SK-N-SH treated with all-trans-retinoic acid at 6 μM for 48 hours (cell line): ENCODE measurements at regions not wholly inside any gene's neighbourhood (a gene's known extent, or its start where the extent isn't known, plus 50 kb on each side); places are given as distances from the start of the nearest gene placed in this dataset.

Source experiments
- ATAC-seq: fragments of 200-7000 bp; cut with Tn5 transposase; 3 replicates; pipeline ENCODE4 v1.9.1; 2020; ENCODE audit warnings: mild to moderate bottlenecking, moderate library complexity
- ARNTL ChIP-seq: fragments of 450-650 bp; formaldehyde crosslinking; IDR thresholded peaks from 2 replicates; pipeline ENCODE4 v1.5.0; 2020; ENCODE audit warnings: low read depth, mild to moderate bottlenecking, moderate library complexity, borderline replicate concordance
- BACH2 ChIP-seq: fragments of 250-450 bp; sonication (Bioruptor Pico); IDR thresholded peaks from 2 replicates; pipeline ENCODE4 v1.9.0; 2021; ENCODE audit warnings: mild to moderate bottlenecking, borderline replicate concordance
- CSDC2 ChIP-seq: fragments of 250-450 bp; sonication (Bioruptor Pico); IDR thresholded peaks from 2 replicates; pipeline ENCODE4 v1.5.0; 2020; ENCODE audit warnings: mild to moderate bottlenecking, moderate library complexity
- ESRRG ChIP-seq: fragments of 250-450 bp; sonication (Bioruptor Pico); IDR thresholded peaks from 2 replicates; pipeline ENCODE4 v1.6.1; 2021; ENCODE audit warnings: mild to moderate bottlenecking
- ISL1 ChIP-seq: fragments of 250-450 bp; sonication (Bioruptor Pico); IDR thresholded peaks from 2 replicates; pipeline ENCODE4 v2.1.2; 2022; ENCODE audit warnings: mild to moderate bottlenecking, moderate library complexity
- OSR1 ChIP-seq: fragments of 250-450 bp; sonication (Bioruptor Pico); IDR thresholded peaks from 2 replicates; pipeline ENCODE4 v1.8.0; 2022; ENCODE audit warnings: moderate library complexity, mild to moderate bottlenecking, inconsistent platforms
- PPARA ChIP-seq: fragments of 250-450 bp; sonication (Bioruptor Pico); IDR thresholded peaks from 2 replicates; pipeline ENCODE4 v1.5.0; 2020; ENCODE audit warnings: mild to moderate bottlenecking, borderline replicate concordance
- SNAI2 ChIP-seq: fragments of 250-450 bp; sonication (Bioruptor Pico); IDR thresholded peaks from 2 replicates; pipeline ENCODE4 v1.5.0; 2020; ENCODE audit warnings: mild to moderate bottlenecking, moderate library complexity
- TCF4 ChIP-seq: fragments of 250-450 bp; sonication (Bioruptor Pico); IDR thresholded peaks from 2 replicates; pipeline ENCODE4 v1.8.0; 2021; ENCODE audit warnings: mild to moderate bottlenecking, moderate library complexity, borderline replicate concordance
- TOX ChIP-seq: fragments of 250-450 bp; sonication (Bioruptor Pico); IDR thresholded peaks from 2 replicates; pipeline ENCODE4 v1.8.0; 2021; ENCODE audit warnings: mild to moderate bottlenecking, moderate library complexity, borderline replicate concordance
- ZC3H10 ChIP-seq: fragments of 250-450 bp; sonication (Bioruptor Pico); IDR thresholded peaks from 2 replicates; pipeline ENCODE4 v1.5.1; 2021; ENCODE audit warnings: mild to moderate bottlenecking, moderate library complexity
- ZFP3 ChIP-seq: fragments of 250-450 bp; sonication (Bioruptor Pico); IDR thresholded peaks from 2 replicates; pipeline ENCODE4 v1.5.0; 2020; ENCODE audit warnings: mild to moderate bottlenecking, moderate library complexity
- ZFP30 ChIP-seq: fragments of 450-650 bp; formaldehyde crosslinking; IDR thresholded peaks from 2 replicates; pipeline ENCODE4 v1.5.0; 2022; ENCODE audit warnings: mild to moderate bottlenecking, moderate library complexity
- ZNF70 ChIP-seq: fragments of 450-650 bp; formaldehyde crosslinking; IDR thresholded peaks from 2 replicates; pipeline ENCODE4 v1.5.0; 2020; ENCODE audit warnings: mild to moderate bottlenecking, moderate library complexity
- ZNF8 ChIP-seq: fragments of 450-650 bp; formaldehyde crosslinking; IDR thresholded peaks from 2 replicates; pipeline ENCODE4 v1.5.0; 2020; ENCODE audit warnings: mild to moderate bottlenecking, moderate library complexity
- TF ChIP-seq, protein P1 (sequence below): fragments of 250-450 bp; sonication (Bioruptor Pico); IDR thresholded peaks from 2 replicates; pipeline ENCODE4 v1.5.0; 2020; ENCODE audit warnings: mild to moderate bottlenecking, moderate library complexity
- TF ChIP-seq, protein P2 (sequence below): fragments of 250-450 bp; sonication (Bioruptor Pico); IDR thresholded peaks from 2 replicates; pipeline ENCODE4 v1.5.1; 2020; ENCODE audit warnings: low read depth, mild to moderate bottlenecking, moderate library complexity
- TF ChIP-seq, protein P3 (sequence below): fragments of 250-450 bp; sonication (Bioruptor Pico); IDR thresholded peaks from 2 replicates; pipeline ENCODE4 v1.8.0; 2021; ENCODE audit warnings: low read depth, mild to moderate bottlenecking, moderate library complexity, borderline replicate concordance
- TF ChIP-seq, protein P4 (sequence below): fragments of 250-450 bp; sonication (Bioruptor Pico); IDR thresholded peaks from 2 replicates; pipeline ENCODE4 v1.5.1; 2021; ENCODE audit warnings: mild to moderate bottlenecking, moderate library complexity
- TF ChIP-seq, protein P5 (sequence below): fragments of 250-450 bp; sonication (Bioruptor Pico); IDR thresholded peaks from 2 replicates; pipeline ENCODE4 v1.8.0; 2020; ENCODE audit warnings: mild to moderate bottlenecking, moderate library complexity, borderline replicate concordance

DNA sequence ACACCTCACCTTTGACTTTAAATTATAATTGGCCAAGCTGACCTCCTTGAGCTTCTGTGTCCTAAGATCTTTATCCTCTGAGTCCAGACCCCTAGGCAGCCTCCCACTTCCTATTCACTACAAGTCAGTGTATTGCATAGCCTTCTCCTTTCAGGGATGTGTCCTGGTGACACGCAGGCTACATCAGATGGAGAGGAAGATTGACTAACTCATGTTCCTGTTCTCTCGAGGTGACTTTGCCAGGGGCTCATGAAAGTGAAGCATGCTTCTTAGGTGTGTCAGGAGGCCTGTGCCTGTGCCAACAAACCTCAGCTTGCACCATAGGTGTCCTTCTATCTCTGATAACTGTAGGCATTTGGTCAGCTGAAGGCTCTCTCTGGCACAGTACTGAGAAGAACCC is 195.7 kb upstream of the HS3ST1 start (continued):
- TF ChIP-seq, protein P1, sequence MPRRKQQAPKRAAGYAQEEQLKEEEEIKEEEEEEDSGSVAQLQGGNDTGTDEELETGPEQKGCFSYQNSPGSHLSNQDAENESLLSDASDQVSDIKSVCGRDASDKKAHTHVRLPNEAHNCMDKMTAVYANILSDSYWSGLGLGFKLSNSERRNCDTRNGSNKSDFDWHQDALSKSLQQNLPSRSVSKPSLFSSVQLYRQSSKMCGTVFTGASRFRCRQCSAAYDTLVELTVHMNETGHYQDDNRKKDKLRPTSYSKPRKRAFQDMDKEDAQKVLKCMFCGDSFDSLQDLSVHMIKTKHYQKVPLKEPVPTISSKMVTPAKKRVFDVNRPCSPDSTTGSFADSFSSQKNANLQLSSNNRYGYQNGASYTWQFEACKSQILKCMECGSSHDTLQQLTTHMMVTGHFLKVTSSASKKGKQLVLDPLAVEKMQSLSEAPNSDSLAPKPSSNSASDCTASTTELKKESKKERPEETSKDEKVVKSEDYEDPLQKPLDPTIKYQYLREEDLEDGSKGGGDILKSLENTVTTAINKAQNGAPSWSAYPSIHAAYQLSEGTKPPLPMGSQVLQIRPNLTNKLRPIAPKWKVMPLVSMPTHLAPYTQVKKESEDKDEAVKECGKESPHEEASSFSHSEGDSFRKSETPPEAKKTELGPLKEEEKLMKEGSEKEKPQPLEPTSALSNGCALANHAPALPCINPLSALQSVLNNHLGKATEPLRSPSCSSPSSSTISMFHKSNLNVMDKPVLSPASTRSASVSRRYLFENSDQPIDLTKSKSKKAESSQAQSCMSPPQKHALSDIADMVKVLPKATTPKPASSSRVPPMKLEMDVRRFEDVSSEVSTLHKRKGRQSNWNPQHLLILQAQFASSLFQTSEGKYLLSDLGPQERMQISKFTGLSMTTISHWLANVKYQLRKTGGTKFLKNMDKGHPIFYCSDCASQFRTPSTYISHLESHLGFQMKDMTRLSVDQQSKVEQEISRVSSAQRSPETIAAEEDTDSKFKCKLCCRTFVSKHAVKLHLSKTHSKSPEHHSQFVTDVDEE (CRISPR knock-in tag), result no peak

DNA sequence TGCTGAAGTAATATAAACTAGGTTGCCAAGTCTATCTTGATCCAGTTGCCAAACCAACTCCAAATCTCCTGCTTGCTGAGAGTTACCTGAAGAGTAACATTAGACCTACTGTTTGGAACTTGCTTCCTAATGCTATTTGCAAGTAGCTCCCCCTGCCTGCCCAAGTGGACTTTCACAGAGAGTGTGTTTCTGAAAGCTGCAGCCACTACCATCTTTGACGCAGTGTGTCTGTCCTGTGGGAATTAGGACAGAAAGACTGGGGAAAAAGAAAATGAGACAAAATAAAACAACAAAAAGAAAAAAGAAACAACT is 195.0 kb upstream of the HS3ST1 start:
- TF ChIP-seq TCF4 (CRISPR knock-in tag), result no peak
- TF ChIP-seq, protein P2, sequence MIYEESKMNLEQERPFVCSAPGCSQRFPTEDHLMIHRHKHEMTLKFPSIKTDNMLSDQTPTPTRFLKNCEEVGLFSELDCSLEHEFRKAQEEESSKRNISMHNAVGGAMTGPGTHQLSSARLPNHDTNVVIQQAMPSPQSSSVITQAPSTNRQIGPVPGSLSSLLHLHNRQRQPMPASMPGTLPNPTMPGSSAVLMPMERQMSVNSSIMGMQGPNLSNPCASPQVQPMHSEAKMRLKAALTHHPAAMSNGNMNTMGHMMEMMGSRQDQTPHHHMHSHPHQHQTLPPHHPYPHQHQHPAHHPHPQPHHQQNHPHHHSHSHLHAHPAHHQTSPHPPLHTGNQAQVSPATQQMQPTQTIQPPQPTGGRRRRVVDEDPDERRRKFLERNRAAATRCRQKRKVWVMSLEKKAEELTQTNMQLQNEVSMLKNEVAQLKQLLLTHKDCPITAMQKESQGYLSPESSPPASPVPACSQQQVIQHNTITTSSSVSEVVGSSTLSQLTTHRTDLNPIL, result no peak
- TF ChIP-seq PPARA, result no peak
- TF ChIP-seq BACH2 (CRISPR knock-in tag), result no peak
- TF ChIP-seq, protein P3, sequence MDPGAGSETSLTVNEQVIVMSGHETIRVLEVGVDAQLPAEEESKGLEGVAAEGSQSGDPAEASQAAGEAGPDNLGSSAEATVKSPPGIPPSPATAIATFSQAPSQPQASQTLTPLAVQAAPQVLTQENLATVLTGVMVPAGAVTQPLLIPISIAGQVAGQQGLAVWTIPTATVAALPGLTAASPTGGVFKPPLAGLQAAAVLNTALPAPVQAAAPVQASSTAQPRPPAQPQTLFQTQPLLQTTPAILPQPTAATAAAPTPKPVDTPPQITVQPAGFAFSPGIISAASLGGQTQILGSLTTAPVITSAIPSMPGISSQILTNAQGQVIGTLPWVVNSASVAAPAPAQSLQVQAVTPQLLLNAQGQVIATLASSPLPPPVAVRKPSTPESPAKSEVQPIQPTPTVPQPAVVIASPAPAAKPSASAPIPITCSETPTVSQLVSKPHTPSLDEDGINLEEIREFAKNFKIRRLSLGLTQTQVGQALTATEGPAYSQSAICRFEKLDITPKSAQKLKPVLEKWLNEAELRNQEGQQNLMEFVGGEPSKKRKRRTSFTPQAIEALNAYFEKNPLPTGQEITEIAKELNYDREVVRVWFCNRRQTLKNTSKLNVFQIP (CRISPR knock-in tag), result no peak
- no peak for TF ChIP-seq ISL1
- TF ChIP-seq ZNF8, result no peak
- TF ChIP-seq ZFP30 (CRISPR knock-in tag), result no peak
- no peak for TF ChIP-seq ZNF70
- TF ChIP-seq ZC3H10 (CRISPR knock-in tag), result no peak
- TF ChIP-seq, protein P4, sequence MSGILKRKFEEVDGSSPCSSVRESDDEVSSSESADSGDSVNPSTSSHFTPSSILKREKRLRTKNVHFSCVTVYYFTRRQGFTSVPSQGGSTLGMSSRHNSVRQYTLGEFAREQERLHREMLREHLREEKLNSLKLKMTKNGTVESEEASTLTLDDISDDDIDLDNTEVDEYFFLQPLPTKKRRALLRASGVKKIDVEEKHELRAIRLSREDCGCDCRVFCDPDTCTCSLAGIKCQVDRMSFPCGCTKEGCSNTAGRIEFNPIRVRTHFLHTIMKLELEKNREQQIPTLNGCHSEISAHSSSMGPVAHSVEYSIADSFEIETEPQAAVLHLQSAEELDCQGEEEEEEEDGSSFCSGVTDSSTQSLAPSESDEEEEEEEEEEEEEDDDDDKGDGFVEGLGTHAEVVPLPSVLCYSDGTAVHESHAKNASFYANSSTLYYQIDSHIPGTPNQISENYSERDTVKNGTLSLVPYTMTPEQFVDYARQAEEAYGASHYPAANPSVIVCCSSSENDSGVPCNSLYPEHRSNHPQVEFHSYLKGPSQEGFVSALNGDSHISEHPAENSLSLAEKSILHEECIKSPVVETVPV, result no peak
- no peak for TF ChIP-seq ESRRG (CRISPR knock-in tag)
- no peak for TF ChIP-seq ZFP3
- ATAC-seq, result no peak

DNA sequence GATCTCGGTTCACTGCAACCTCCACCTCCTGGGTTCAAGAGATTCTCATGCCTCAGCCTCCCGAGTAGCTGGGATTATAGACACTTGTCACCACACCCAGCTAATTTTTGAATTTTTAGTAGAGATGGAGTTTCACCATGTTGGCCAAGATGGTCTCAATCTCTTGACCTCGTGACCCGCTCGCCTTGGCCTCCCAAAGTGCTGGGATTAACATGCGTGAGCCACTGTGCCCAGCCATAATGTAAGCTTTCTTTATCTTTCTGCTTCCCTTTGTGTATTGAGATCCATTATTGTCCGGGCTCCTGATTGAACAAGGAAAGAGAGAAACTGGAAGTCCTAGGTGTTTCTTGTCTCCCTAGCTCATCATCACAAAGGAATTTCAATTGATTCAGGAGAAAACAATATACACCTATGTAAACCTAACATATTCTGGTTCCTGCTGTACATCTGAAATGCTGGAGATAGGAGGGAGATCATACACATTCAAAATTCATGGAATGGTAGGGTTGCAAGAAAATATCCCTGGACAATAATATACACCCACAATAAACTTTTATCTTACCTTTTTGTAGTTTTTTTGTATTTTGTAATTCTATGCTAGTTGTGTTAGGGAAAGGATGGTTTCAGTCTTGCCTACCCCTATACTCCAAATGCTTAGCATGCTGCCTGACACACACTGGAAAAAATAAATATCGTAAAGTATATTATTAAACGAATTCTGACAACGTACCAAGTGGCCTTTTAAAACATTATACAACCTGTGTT is 194.4 kb upstream of the HS3ST1 start:
- TF ChIP-seq TOX (CRISPR knock-in tag) (no peak), CSDC2 (CRISPR knock-in tag) (no peak), ZC3H10 (CRISPR knock-in tag) (no peak), ESRRG (CRISPR knock-in tag) (no peak), ZFP3 (no peak), OSR1 (CRISPR knock-in tag) (no peak), TCF4 (CRISPR knock-in tag) (no peak), ZNF8 (no peak), ZFP30 (CRISPR knock-in tag) (no peak), ARNTL (CRISPR knock-in tag) (no peak)
- TF ChIP-seq, all 23 proteins: peak for 0
- ATAC-seq, result no peak

DNA sequence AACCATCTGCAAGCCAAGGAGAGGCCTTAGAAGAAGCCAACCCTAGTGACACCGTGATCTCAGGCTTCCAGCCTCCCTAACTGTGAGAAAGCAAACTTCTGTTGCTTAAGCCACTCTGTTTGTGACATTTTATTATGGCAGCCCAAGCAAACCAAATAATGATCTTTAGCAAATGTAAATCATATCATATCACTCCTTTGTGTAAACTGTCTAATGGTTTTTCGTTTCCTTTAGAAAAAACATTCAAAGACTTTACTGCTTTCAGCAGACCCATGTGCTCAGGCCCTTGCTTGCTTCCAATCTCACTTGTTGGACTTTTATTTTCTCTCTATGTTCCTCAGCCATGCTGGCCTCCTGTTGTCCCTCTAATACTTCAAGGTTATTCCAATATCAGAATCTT is 192.2 kb upstream of the HS3ST1 start:
- TF ChIP-seq, protein P5, sequence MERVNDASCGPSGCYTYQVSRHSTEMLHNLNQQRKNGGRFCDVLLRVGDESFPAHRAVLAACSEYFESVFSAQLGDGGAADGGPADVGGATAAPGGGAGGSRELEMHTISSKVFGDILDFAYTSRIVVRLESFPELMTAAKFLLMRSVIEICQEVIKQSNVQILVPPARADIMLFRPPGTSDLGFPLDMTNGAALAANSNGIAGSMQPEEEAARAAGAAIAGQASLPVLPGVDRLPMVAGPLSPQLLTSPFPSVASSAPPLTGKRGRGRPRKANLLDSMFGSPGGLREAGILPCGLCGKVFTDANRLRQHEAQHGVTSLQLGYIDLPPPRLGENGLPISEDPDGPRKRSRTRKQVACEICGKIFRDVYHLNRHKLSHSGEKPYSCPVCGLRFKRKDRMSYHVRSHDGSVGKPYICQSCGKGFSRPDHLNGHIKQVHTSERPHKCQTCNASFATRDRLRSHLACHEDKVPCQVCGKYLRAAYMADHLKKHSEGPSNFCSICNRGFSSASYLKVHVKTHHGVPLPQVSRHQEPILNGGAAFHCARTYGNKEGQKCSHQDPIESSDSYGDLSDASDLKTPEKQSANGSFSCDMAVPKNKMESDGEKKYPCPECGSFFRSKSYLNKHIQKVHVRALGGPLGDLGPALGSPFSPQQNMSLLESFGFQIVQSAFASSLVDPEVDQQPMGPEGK (CRISPR knock-in tag), result no peak
- TF ChIP-seq, protein P2, result no peak
- TF ChIP-seq PPARA (no peak), SNAI2 (CRISPR knock-in tag) (no peak), ZNF70 (no peak), CSDC2 (CRISPR knock-in tag) (no peak), ZFP30 (CRISPR knock-in tag) (no peak), TCF4 (CRISPR knock-in tag) (no peak), BACH2 (CRISPR knock-in tag) (no peak), ZC3H10 (CRISPR knock-in tag) (no peak), ESRRG (CRISPR knock-in tag) (no peak), ISL1 (no peak), TOX (CRISPR knock-in tag) (no peak), ZNF8 (no peak)
- TF ChIP-seq, protein P4, result no peak

More for the DNA sequence above, 192.2 kb upstream of the HS3ST1 start:
- ATAC-seq, result no peak
